Esophagus (tissue), 2 donors: ENCODE measurements at regions not wholly inside any gene's neighbourhood (a gene's known extent, or its start where the extent isn't known, plus 50 kb on each side); places are given as distances from the start of the nearest gene placed in this dataset.

Source experiments
- H3K27ac ChIP-seq, 2 donors: one replicate each; pipeline ENCODE4 v1.5.1; 2013; ENCODE audit warnings: low read depth in 2 of 2, mild to moderate bottlenecking in 2 of 2, inconsistent platforms in 1 of 2, low read length in 1 of 2, moderate library complexity in 1 of 2
- H3K27me3 ChIP-seq, 2 donors: one replicate each; pipeline ENCODE4 v1.6.1; 2013; ENCODE audit warnings: low read length in 2 of 2, control low read depth in 1 of 2, mild to moderate bottlenecking in 1 of 2; ENCODE audit not compliant: insufficient read depth in 2 of 2, control insufficient read depth in 1 of 2
- H3K36me3 ChIP-seq, 2 donors: one replicate each; pipeline ENCODE4 v1.6.1; 2013; ENCODE audit warnings: low read length in 1 of 2; ENCODE audit not compliant: control insufficient read depth in 2 of 2, insufficient read depth in 2 of 2
- H3K4me1 ChIP-seq, 2 donors: one replicate each; pipeline ENCODE4 v1.6.1; 2013; ENCODE audit warnings: low read length in 1 of 2; ENCODE audit not compliant: control insufficient read depth in 2 of 2, insufficient read depth in 2 of 2
- H3K4me3 ChIP-seq, 2 donors: one replicate each; pipeline ENCODE4 v1.5.1; 2013; ENCODE audit warnings: low read length in 2 of 2, mild to moderate bottlenecking in 2 of 2, low read depth in 1 of 2, moderate library complexity in 1 of 2
- H3K9me3 ChIP-seq, 2 donors: one replicate each; pipeline ENCODE4 v1.6.1; 2013; ENCODE audit warnings: mild to moderate bottlenecking in 2 of 2, low read depth in 1 of 2, low read length in 1 of 2, moderate library complexity in 1 of 2; ENCODE audit not compliant: control insufficient read depth in 2 of 2, insufficient read depth in 1 of 2
- WGBS, 2 donors: extraction: QIAGEN DNeasy Blood & Tissue Kit; methylation state at CpG; one replicate each; pipeline ENCODE4 v1.1.7; 2013; 5-methylcytosine and 5-hydroxymethylcytosine counted together
- donor health status: healthy with polysubstance abuse.
- donor health status: Bipolar disorder and iron deficiency.

DNA sequence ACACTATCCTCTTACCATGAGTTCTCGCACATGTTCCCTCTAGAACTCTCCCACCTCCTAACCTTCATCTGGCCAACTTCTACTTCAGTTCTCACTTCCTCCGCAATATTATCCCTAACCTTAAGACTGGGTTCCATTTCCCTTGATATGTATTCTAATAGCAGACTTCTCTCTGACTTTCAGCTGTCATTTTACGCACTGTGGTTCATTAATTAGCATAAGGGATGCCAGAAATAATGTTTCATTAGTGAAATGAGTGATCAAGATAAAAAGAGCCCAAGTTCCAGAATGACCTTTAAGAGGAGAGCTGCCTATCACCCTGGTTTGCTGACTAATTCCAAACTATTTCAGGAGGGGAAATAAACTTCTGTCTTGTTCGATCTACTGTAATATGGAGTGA, 108.6 kb upstream of the CCDC150 start:
- WGBS, 2 donors, result 87 to 91% methylated on average over 4 of the region's 4 CpGs
- H3K36me3 ChIP-seq, result no peaks in the 10 kb centered on the region
- H3K27me3 ChIP-seq, result no peaks in the 10 kb centered on the region
- H3K4me1 ChIP-seq, result no peaks in the 10 kb centered on the region
- no peak overlapping the region for H3K4me3 ChIP-seq
- H3K27ac ChIP-seq, result no peak overlapping the region
- H3K9me3 ChIP-seq, result no peaks in the 10 kb centered on the region

DNA sequence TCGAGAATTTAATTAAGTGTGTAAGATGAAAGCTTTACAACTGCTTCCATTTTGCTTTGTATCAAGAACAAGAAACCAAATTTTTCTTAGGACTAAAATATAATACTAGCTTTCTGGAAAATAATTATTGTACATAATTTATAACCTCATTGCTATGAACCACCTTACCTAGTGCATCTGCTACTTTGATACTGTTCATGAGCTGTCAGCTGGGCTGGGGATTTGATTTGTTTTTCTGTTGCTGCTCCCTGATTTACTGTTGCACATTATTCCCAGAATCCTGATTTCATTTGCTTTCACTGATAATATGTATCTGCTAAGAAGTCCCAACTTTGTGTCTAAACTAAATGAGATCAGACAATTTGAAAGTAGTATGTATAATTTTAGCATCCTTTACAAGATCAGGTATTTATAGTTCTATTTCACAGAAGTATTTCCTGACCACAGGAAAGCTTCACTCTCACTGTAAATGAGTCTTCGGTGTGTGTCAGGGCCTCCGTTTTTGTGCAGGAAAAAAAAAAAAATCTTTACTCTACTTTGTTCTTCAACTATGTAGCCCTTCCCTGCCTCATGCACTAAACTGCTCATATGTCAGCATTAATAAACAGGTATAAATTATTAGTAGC, 105.6 kb upstream of the CCDC150 start:
- no peak overlapping the region for H3K27ac ChIP-seq
- WGBS, 2 donors, result 51 to 58% methylated on average over 3 of the region's 3 CpGs
- H3K4me1 ChIP-seq, result no peaks in the 10 kb centered on the region
- no peak overlapping the region for H3K4me3 ChIP-seq
- H3K27me3 ChIP-seq, result no peaks in the 10 kb centered on the region
- no peaks in the 10 kb centered on the region for H3K36me3 ChIP-seq
- H3K9me3 ChIP-seq, result no peaks in the 10 kb centered on the region

DNA sequence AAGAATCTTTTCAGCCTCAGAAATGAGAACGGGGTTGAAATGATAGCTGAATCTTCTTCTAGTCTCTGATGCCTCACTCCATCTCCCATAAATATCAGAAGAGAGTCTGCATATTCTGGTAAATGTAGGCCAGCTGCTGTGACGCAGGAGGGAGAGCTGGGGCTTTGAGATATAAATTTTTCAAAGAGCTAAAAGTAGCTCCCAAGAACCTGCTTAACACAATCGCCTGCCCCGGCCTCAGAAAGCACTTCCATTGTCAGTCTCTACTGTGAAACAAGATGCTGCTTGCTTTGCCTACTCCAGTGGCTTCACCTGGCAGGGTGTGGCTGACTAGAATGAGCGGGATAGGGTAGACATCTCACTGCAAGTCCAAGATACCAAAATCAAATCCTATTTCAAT, 105.0 kb upstream of the CCDC150 start:
- no peaks in the 10 kb centered on the region for H3K27me3 ChIP-seq
- H3K4me3 ChIP-seq, result no peak overlapping the region
- WGBS, 2 donors, result 53 to 63% methylated on average over 5 of the region's 5 CpGs
- H3K36me3 ChIP-seq, result no peaks in the 10 kb centered on the region
- H3K4me1 ChIP-seq, result no peaks in the 10 kb centered on the region
- H3K9me3 ChIP-seq, result no peaks in the 10 kb centered on the region
- H3K27ac ChIP-seq, result no peak overlapping the region

DNA sequence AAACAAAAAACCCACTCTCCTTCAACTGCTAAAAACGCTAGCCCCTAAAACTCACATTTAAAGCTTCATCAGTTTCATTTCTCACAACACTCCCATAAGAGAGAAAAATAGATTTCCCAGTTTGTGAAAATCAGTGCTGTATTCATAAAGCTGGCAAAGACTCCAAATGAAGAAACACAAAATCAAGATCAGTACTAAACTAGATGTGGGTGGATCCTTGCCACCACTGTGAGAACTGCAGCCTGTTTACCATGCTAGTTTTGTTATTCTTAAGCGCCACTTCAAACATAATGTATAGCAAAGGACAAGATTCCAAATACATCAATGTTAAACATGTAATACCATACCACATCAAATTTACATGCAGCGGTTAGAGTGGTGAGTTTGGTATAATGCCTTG, 104.5 kb upstream of the CCDC150 start:
- no peak overlapping the region for H3K4me3 ChIP-seq
- 88% methylated on average over 3 of the region's 3 CpGs for WGBS, 2 donors

DNA sequence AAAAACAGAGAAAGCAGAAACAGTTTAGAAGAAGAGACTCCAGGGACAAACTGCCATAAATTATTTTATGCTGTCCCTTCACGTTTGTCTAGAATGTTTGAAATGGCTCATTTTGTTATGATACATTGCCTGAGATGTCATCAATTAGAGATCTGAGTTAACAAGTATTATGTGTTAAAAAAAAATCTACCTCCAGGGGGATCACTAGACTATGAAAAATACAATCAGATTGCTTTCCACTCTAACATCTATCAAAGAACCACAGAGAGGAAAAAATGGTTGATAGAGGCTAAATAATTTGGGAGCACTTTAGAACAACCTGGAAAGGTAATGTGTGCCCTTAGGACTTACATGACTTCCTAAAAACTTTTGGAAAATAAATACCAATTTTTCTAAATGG, 103.8 kb upstream of the CCDC150 start:
- WGBS, 2 donors, result 15 to 20% methylated on average over 1 of the region's 1 CpG
- Histone ChIP-seq H3K27me3 (no peaks in the 10 kb centered on the region), H3K27ac (no peak overlapping the region), H3K4me1 (no peaks in the 10 kb centered on the region), H3K9me3 (no peaks in the 10 kb centered on the region), H3K36me3 (no peaks in the 10 kb centered on the region), H3K4me3 (no peak overlapping the region)

More for the DNA sequence above, 104.5 kb upstream of the CCDC150 start:
- Histone ChIP-seq H3K27ac (no peak overlapping the region), H3K4me1 (no peaks in the 10 kb centered on the region), H3K36me3 (no peaks in the 10 kb centered on the region), H3K27me3 (no peaks in the 10 kb centered on the region), H3K9me3 (no peaks in the 10 kb centered on the region)

DNA sequence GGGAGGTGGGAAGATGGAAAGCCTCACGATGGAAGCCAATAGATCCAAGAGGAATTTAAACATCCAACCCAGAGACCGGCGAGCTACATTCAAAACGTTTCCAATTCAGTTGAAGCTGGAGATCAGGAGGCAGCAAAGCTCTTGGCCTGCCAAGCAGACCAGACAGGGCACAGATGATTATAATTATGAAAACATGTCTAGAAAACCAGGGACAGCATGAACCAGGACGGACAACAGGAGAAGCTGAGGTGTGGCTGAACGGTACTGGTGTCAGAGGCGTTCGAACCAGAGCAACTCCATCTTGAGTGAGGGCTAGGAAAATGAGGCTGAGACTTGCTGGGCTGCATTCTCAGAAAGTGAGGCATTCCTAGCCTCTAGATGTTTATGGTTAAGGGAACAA, 102.2 kb upstream of the CCDC150 start:
- WGBS, 2 donors, result 83 to 88% methylated on average over 8 of the region's 8 CpGs
- no peak overlapping the region for H3K27ac ChIP-seq
- no peaks in the 10 kb centered on the region for H3K27me3 ChIP-seq
- H3K36me3 ChIP-seq, result no peaks in the 10 kb centered on the region
- H3K9me3 ChIP-seq, result no peaks in the 10 kb centered on the region
- no peaks in the 10 kb centered on the region for H3K4me1 ChIP-seq
- H3K4me3 ChIP-seq, result no peak overlapping the region

DNA sequence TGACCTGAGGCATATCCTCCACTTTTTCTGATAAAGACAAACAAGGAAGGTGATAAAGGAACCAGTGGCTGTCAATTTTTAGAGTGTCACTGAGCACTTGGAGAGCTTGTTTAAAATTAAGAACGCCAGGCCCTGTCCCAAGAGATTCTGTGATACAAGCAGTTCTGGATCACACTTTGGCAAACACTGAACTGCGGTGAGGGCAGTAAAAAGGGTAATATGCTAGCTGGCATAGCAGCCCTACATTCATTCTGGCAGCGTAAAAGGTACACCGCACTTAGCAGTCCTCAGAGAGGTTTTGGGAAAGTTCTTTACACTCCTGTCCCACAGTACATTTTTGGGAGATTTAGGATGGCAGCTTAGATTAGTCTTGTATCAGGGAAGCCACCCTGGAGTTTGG, 101.3 kb upstream of the CCDC150 start:
- no peak overlapping the region for H3K4me3 ChIP-seq
- H3K27ac ChIP-seq, result no peak overlapping the region
- no peaks in the 10 kb centered on the region for H3K27me3 ChIP-seq
- WGBS, 2 donors, result 77 to 80% methylated on average over 4 of the region's 4 CpGs
- no peaks in the 10 kb centered on the region for H3K4me1 ChIP-seq
- H3K36me3 ChIP-seq, result no peaks in the 10 kb centered on the region
- no peaks in the 10 kb centered on the region for H3K9me3 ChIP-seq

DNA sequence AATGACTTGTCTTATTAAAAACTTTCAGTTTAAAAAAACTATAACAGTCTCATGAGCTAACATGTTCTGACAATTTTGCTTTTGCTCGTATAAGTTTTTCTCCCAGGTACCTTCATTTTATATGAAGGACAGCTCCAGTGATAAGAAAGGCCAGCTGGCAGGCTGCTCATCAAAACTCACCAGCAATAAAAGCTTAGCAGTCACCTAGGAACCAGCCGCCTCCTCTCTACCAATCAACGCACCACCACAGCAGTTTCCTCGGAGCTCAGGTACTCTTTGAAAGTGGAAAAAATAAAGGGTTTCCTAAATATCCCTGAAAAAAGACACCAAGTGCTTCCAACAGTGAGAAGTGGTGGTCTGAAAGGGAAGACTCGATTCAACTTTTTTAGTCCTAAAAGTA, 100.9 kb upstream of the CCDC150 start:
- no peaks in the 10 kb centered on the region for H3K4me1 ChIP-seq
- H3K36me3 ChIP-seq, result no peaks in the 10 kb centered on the region
- no peak overlapping the region for H3K27ac ChIP-seq
- no peaks in the 10 kb centered on the region for H3K27me3 ChIP-seq
- no peaks in the 10 kb centered on the region for H3K9me3 ChIP-seq
- 66 to 75% methylated on average over 5 of the region's 5 CpGs for WGBS, 2 donors
- no peak overlapping the region for H3K4me3 ChIP-seq

DNA sequence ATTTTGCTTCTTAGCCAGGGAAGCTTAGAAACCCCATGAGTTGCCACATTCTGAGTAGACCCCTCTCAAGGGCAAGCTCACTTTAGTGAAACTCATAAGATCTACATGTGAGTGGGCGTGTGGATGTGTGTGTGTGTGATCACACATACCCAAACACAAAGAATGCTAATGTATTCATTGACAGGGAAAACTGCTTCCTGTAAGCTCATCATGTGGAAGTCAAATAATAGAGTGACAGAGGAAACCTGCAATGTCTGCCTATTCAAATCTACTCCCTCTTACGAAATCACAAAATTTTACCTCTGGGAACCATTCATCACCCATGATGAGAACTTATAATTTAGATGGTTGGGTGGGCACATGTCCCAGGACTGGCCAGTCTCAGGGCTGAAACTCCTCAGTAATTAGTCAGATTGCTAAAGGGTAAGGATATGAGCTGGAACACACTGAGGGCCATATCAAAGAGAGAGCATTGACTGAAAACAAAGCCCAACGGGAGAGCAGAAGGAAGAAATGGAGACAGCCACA, 94.5 kb upstream of the CCDC150 start:
- no peaks in the 10 kb centered on the region for H3K4me1 ChIP-seq
- no peak overlapping the region for H3K4me3 ChIP-seq
- H3K27ac ChIP-seq, result no peak overlapping the region
- no peaks in the 10 kb centered on the region for H3K9me3 ChIP-seq
- H3K27me3 ChIP-seq, result no peaks in the 10 kb centered on the region
- 70 to 83% methylated on average over 3 of the region's 3 CpGs for WGBS, 2 donors
- no peaks in the 10 kb centered on the region for H3K36me3 ChIP-seq

DNA sequence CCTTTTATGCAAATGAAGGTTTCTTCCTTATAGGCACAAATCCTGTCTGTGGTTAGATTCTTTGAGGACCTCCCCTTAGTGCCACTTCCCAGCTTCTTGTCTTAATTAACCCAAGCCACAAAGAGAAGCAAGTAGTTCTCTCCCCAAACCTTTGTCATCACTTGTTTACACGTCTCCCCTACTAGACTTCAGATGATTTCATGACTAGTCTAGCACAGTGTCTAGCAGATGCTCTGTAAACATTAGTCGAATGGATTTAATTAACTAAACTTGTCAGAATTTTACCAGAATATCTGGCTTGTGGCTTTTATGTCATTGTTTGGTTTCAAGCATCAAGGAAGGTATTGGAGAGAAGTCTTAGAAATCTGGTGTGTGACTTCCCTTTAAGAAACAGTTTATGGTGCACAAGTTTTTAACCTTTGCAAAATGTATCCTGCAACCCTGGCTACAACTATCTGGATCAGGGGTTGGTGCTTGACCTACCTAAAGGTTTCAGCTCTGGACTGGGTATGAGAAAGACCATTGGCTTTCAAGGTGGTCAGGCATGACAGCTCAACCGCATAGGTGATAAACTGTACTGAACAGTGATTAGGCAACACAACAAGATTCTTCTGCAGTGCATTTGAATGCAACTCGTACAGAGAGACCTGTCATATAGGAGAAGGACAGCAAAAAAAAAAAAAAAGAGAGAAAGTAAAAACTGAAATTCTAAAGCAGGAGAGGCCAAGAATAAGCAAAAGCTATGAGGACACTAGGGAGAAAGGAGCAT, 93.2 kb upstream of the CCDC150 start:
- H3K4me3 ChIP-seq, result no peak overlapping the region
- H3K27ac ChIP-seq, result no peak overlapping the region
- H3K9me3 ChIP-seq, result no peaks in the 10 kb centered on the region
- H3K27me3 ChIP-seq, result no peaks in the 10 kb centered on the region
- H3K4me1 ChIP-seq, result no peaks in the 10 kb centered on the region
- no peaks in the 10 kb centered on the region for H3K36me3 ChIP-seq
- WGBS, 2 donors, result 72 to 84% methylated on average over 4 of the region's 4 CpGs
